Sigmoid colon (tissue), 6 donors: ENCODE measurements at regions not wholly inside any gene's neighbourhood (a gene's known extent, or its start where the extent isn't known, plus 50 kb on each side); places are given as distances from the start of the nearest gene placed in this dataset.

Experiments
- DNase-seq: peaks from one replicate; pipeline ENCODE4 v3.0.0-alpha.2; 2019
- H3K27ac ChIP-seq, 4 donors: fragments of 200-600 bp; sonication (generic); one replicate each; pipeline ENCODE4 v1.5.1; 2016 to 2019; ENCODE audit warnings: mild to moderate bottlenecking in 1 of 4
- H3K27me3 ChIP-seq, 3 donors: fragments of 200-600 bp; sonication (generic); one replicate each; pipeline ENCODE4 v1.5.1; 2019; ENCODE audit warnings: mild to moderate bottlenecking in 1 of 3
- H3K36me3 ChIP-seq, 4 donors: fragments of 200-600 bp; sonication (generic); one replicate each; pipeline ENCODE4 v1.5.1; 2016 to 2019
- H3K4me1 ChIP-seq, 4 donors: fragments of 200-600 bp; sonication (generic); one replicate each; pipeline ENCODE4 v1.5.1; 2017 to 2019
- H3K4me3 ChIP-seq, 4 donors: fragments of 200-600 bp; sonication (generic); one replicate each; pipeline ENCODE4 v1.5.1; 2017 to 2019; ENCODE audit warnings: mild to moderate bottlenecking in 2 of 4, moderate library complexity in 1 of 4
- H3K9me3 ChIP-seq, 4 donors: fragments of 200-600 bp in 3 of 4; sonication (generic) in 3 of 4; one replicate each; pipeline versions ENCODE4 v1.5.1 to v1.6.1; 2013 to 2019
- EP300 ChIP-seq, 4 donors: sonication (generic); formaldehyde crosslinking; IDR thresholded peaks; one replicate each; pipeline ENCODE4 v1.6.1; 2017; ENCODE audit warnings: antibody characterized with exemption in 4 of 4
- POLR2A ChIP-seq, 2 donors: fragments of 450-650 bp; IDR thresholded peaks; one replicate each; pipeline ENCODE4 v1.6.1; 2016; ENCODE audit warnings: antibody characterized with exemption in 2 of 2, mild to moderate bottlenecking in 2 of 2, moderate library complexity in 2 of 2
- POLR2AphosphoS5 ChIP-seq, 4 donors: sonication (generic); formaldehyde crosslinking; IDR thresholded peaks; one replicate each; pipeline ENCODE4 v1.6.1; 2017; ENCODE audit warnings: antibody characterized with exemption in 4 of 4
- WGBS, 2 donors: extraction: QIAGEN DNeasy Blood & Tissue Kit; methylation state at CpG; one replicate each; pipeline ENCODE4 v1.1.7; 2013; 5-methylcytosine and 5-hydroxymethylcytosine counted together
- intact Hi-C: fragments of 100-400 bp; cut with DNase I; formaldehyde crosslinking; loops from one replicate; pipeline ENCODE4 v1.15.1; 2023
- TF ChIP-seq, protein P1 (sequence below), 4 experiments: fragments of 450-650 bp in 3 of 4; fragments of 200-600 bp in 1 of 4; IDR thresholded peaks; one replicate each; pipeline ENCODE4 v1.5.1; 2016 to 2019; ENCODE audit warnings: antibody characterized with exemption in 4 of 4, mild to moderate bottlenecking in 3 of 4, moderate library complexity in 2 of 4
- donor health status: healthy with polysubstance abuse.
- donor health status: healthy.

DNA sequence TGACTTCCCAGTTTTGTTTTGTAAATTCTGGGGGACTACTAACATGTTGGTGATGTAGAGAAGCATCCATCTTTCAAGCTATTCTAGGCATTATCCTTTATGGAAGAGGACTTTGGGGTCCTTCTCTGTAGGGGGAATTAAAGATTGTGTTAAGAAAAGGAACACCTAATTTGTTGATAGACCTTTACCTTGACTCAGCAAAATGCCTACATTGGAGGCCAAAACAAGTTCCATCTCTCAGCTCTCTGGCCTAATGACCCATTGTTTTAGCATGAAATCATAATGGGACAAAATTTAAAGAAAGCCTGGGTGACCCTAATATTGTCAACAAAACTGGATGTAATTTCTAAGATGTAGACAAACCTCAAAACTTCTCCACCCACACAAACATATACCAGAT lies 465.3 kb upstream of the SOX9 start:
- Histone ChIP-seq H3K36me3 (no peaks in the 10 kb centered on the region), H3K9me3 (peaks cover 0 to 3% (median 0%) of the 10 kb centered on the region in 4 donors), H3K27ac (no peak overlapping the region), H3K4me3 (no peak overlapping the region), H3K27me3 (no peaks in the 10 kb centered on the region), H3K4me1 (no peaks in the 10 kb centered on the region)
- intact Hi-C loops = no loop called here
- no peak for DNase-seq
- TF ChIP-seq, protein P1, sequence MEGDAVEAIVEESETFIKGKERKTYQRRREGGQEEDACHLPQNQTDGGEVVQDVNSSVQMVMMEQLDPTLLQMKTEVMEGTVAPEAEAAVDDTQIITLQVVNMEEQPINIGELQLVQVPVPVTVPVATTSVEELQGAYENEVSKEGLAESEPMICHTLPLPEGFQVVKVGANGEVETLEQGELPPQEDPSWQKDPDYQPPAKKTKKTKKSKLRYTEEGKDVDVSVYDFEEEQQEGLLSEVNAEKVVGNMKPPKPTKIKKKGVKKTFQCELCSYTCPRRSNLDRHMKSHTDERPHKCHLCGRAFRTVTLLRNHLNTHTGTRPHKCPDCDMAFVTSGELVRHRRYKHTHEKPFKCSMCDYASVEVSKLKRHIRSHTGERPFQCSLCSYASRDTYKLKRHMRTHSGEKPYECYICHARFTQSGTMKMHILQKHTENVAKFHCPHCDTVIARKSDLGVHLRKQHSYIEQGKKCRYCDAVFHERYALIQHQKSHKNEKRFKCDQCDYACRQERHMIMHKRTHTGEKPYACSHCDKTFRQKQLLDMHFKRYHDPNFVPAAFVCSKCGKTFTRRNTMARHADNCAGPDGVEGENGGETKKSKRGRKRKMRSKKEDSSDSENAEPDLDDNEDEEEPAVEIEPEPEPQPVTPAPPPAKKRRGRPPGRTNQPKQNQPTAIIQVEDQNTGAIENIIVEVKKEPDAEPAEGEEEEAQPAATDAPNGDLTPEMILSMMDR (IDR thresholded peaks at IDR 0.05) = no peak
- no peak for TF ChIP-seq POLR2AphosphoS5 (IDR thresholded peaks at IDR 0.05)
- no peak for TF ChIP-seq EP300 (IDR thresholded peaks at IDR 0.05)
- TF ChIP-seq POLR2A (IDR thresholded peaks at IDR 0.05) = no peak

DNA sequence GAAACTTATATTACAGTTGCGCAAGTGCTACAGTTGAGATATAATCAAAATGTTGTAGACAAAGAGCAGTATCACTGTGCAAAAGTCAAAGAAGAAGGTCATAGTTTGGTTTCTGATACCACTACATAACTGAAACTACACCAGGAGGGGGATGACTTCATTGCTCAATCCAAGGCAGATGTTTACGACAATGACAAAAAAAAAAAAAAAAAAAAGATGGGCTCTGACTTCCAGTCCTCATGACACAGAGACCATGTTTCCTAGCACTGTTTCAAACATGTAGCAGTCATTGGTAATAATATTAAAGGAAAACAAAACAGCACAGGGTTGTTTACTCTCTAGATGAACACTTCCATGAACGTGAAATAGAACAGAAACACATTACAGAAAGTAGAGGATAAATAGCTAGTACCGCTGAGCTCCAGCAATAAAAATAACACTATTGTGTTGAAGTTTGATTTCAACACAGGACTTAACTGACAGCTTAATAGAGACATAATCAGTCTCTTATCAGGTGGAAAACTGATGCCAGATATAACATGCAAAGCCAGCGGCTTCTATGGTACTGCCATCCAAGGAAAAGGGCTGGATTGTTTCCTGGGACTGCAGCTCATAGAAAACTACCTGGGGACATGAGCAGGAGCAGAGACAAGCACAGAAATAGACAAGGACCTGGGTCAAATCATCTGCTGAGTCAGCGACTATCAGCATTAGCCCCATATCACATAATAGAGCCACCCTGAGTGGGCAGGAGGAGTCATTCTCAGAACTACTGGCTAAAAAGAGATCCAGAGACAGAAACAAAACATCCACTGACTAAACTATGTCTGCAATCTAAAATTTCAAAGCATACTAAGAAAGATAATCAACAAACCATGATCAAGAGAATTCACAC lies 463.6 kb upstream of the SOX9 start:
- Histone ChIP-seq H3K27me3 (no peaks in the 10 kb centered on the region), H3K36me3 (no peaks in the 10 kb centered on the region), H3K27ac (no peak overlapping the region), H3K4me1 (no peaks in the 10 kb centered on the region), H3K9me3 (peaks cover 0 to 3% (median 0%) of the 10 kb centered on the region in 4 donors), H3K4me3 (no peak overlapping the region)
- TF ChIP-seq POLR2AphosphoS5 (IDR thresholded peaks at IDR 0.05) = no peak
- TF ChIP-seq POLR2A (IDR thresholded peaks at IDR 0.05) = no peak
- TF ChIP-seq, protein P1 (IDR thresholded peaks at IDR 0.05) = no peak
- TF ChIP-seq EP300 (IDR thresholded peaks at IDR 0.05) = no peak
- 83 to 85% methylated on average over 6 of the region's 6 CpGs for WGBS, 2 donors
- no peak for DNase-seq
- intact Hi-C loops = no loop called here

DNA sequence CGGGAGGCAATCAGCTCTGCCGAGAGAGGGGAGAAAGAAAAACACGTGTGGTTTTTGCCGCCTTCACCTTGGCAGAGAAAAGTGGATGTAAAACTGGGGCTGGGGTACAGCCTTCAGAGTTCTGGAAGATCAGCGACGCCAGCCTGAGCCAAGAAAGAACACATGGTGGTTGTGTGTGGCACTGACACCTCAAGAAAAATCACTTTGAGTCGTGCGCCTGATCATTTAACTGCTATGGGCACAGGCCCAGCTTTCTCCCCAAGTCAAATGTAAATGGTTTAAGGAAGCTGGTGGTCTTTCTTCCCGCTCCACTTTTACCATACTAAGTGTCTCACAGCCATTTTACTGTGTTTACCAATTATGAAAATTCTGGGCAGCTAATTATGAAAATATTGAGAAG lies 461.8 kb upstream of the SOX9 start:
- DNase-seq = no peak
- WGBS, 2 donors = 91 to 94% methylated on average over 9 of the region's 9 CpGs
- no peak for TF ChIP-seq POLR2AphosphoS5 (IDR thresholded peaks at IDR 0.05)
- TF ChIP-seq POLR2A (IDR thresholded peaks at IDR 0.05) = no peak
- TF ChIP-seq, protein P1 (IDR thresholded peaks at IDR 0.05) = no peak
- TF ChIP-seq EP300 (IDR thresholded peaks at IDR 0.05) = no peak
- Histone ChIP-seq H3K36me3 (no peaks in the 10 kb centered on the region), H3K4me3 (no peak overlapping the region), H3K27ac (no peak overlapping the region), H3K4me1 (no peaks in the 10 kb centered on the region), H3K9me3 (peaks cover 0 to 3% (median 0%) of the 10 kb centered on the region in 4 donors), H3K27me3 (no peaks in the 10 kb centered on the region)
- intact Hi-C loops = no loop called here

DNA sequence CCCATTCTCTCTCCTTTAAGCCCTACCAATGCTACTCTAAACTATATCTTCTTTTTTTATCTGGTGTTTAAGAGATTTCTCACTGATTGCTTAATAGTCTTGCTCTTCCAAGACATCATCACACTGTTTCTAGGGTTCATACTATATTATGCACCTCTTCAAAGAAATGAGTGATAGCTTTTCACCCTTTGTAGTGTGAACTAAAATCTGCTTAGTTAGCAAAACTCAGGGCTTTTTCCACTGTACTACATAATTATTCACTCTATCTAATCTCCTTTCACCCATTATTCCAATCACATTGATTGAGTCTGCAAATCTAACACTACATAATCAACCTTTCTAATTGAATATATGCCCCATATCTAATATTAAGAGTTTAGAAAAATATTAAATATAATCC lies 456.0 kb upstream of the SOX9 start:
- Histone ChIP-seq H3K4me3 (no peak overlapping the region), H3K36me3 (no peaks in the 10 kb centered on the region), H3K9me3 (peaks cover 0 to 4% (median 0%) of the 10 kb centered on the region in 4 donors), H3K27me3 (no peaks in the 10 kb centered on the region), H3K27ac (no peak overlapping the region), H3K4me1 (no peaks in the 10 kb centered on the region)
- DNase-seq = no peak
- TF ChIP-seq POLR2AphosphoS5 (IDR thresholded peaks at IDR 0.05) (no peak), POLR2A (IDR thresholded peaks at IDR 0.05) (no peak), EP300 (IDR thresholded peaks at IDR 0.05) (no peak)
- TF ChIP-seq, protein P1 (IDR thresholded peaks at IDR 0.05) = no peak
- intact Hi-C loops = no loop called here
